ENCODE measurements at regions not wholly inside any gene's neighbourhood (a gene's known extent, or its start where the extent isn't known, plus 50 kb on each side); places are given as distances from the start of the nearest gene placed in this dataset.

DNA sequence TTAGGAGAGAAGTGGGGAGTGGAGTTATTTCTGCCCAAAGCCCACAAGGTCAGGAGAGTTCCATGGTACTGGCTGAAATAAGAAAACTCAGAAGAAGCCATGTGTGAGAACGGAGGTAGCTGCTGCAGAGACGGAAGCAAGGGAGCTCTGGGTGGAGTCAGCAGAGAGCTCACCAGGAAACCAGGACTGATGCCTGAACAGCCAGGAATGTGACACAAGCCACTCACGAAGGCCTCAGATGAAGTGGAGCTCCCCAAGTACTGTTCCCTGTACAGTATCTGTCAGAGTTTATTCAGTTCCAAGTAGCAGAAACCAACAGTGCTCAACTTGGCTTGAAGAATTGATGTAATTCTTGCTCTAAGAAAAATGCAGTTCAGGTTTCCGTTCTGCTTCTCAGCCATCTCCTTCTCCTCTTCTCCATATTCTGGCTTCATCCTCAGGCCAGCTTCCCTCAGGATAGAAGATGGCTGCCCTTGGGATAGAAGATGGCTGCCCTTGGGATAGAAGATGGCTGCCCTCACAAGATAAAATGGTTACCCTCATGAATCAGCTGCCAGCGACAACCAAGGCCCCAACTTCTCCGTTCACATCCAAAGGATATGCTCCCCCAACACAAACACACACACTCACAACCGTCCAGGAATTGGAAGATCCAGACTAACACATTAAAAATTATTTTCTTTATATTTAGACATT is 117.4 kb upstream of the SH3BP4 start:
- no peak for DNase-seq

DNA sequence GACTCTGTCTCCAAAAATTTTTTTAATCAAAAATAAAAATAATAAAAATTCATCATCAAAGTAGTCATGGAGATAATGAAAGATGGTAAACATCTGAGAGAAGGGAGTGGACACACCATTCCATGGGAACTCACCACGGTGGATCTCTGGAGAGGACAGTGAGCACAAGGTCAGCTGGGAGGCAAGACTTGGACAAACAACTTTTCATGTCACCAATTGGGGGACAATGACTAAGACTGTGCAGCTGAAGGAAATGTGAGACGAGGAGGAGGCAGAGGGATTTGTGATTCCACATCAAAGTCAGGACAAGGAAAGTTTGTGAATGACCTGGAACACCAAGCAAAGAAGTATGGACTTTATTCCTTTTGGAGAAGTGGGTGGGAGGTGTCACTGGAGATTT is 121.0 kb upstream of the SH3BP4 start:
- no peak for DNase-seq

DNA sequence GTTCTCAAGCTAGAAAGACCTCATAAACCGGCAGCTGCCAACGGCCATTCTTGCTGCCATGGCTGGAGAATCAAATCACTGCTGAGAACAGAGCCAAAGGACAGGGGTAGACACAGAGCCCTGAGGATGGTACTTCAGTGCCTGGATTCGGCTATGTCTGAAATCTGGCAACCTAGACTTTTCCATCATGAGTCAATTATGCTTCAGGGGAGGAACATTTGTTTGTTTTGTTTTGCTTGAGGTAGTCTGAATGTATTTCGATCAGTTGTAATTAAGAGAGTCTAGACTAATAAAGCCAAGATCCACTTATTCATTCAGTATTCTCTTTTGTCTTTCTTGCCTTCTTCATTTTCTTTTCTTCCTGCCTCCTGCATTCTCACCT is 122.8 kb upstream of the SH3BP4 start:
- DNase-seq, result no peak

DNA sequence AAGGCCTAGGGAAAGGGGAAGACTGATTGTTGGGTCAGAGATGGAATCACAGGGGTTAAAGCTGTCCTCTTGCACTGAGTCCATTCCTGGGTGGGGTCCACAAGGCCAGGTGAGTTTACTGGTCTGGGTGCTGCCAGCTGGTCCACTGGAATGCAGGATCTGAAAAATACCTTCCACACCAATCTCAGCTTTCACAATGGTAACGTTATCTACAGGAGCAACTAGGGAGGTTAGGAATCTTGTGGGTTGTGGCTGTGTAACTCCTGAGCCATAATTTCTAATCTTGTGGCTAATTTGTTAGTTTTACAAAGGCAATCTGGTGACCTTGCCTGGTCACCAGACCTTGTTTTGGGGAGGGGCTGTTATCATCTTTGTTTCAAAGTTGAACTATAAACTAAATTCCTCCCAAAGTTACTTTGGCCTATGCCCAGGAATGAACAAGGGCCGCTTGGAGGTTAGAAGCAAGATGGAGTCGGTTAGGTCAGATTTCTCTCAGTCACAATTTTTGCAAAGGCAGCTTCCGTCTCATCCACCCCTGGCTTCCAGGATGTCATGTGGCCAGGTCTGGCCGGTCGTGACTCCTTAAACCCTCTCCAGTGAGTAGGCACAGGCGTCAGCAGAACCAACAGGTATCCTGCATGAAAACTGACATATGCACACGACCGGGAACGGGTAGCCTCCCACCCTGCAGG is 123.3 kb upstream of the SH3BP4 start:
- no peak for DNase-seq

- no peak for DNase-seq
These were observed 124.5 kb upstream of the SH3BP4 start for GRCh38 chr2:234827096-234827860.

DNA sequence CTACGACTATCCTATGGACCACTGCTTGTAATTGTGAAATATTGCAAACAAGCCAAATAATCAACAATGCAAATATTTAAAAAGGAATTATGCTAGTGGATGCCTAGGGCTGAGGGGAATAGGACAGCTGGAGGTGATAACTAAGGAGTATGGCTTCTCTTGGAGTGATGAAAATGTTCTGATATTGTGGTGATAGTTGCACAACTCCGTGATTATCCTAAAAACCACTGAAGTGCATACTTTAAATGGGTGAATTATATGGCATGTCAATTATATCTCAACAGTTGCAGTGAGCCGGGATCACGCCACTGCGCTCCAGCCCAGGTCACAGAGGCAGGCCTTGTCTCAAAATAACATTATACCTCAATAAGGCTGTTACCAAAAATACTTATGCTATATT is 125.1 kb upstream of the SH3BP4 start:
- no peak for DNase-seq

GRCh38 chr2:234825616-234826015 is 126.2 kb upstream of the SH3BP4 start:
- DNase-seq, result no peak

- no peak for DNase-seq
These were observed 127.9 kb upstream of the SH3BP4 start for GRCh38 chr2:234823877-234824376.

- no peak for DNase-seq
These were observed 128.5 kb upstream of the SH3BP4 start for GRCh38 chr2:234823196-234823876.

- no peak for DNase-seq
These were observed 129.8 kb upstream of the SH3BP4 start for GRCh38 chr2:234821946-234822475.

DNA sequence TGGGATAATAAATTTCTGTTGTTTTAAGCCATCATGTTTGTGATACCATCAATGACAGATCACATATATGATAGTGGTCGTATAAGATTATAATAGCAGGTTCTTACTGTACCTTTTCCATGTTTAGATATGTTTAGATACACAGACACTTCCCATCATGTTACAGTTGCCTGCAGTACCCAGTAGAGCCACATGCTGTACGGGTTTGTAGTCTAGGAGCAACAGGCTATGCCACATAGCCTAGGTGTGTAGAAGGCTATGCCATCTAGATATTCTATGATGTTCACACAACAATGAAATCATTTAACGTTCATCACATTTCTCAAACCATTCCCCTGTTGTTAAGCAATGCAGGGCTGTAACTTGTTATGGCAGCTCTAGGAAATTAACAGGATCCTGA is 132.9 kb upstream of the SH3BP4 start:
- DNase-seq, result no peak

- no peak for DNase-seq
These were observed 135.3 kb upstream of the SH3BP4 start for GRCh38 chr2:234816491-234816890.

DNA sequence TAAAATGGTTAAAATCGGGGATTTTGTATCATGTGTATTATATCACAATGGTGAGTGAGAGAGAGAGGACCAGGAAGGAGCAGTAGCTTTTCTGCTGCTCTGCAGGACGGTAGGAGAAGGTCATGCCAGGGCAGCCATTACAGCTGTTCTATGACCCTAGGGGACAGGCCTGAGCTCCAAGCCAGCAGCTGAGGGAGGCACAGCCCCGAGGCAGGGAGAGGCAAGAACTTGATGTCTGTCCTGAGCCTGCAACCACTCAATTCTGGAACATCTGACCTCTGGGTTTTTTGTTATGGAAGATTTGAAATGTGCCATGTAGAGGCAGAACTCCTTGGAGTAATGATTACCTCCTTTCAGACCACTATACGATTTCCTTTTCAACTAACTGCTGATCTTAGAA is 135.8 kb upstream of the SH3BP4 start:
- no peak for DNase-seq

DNA sequence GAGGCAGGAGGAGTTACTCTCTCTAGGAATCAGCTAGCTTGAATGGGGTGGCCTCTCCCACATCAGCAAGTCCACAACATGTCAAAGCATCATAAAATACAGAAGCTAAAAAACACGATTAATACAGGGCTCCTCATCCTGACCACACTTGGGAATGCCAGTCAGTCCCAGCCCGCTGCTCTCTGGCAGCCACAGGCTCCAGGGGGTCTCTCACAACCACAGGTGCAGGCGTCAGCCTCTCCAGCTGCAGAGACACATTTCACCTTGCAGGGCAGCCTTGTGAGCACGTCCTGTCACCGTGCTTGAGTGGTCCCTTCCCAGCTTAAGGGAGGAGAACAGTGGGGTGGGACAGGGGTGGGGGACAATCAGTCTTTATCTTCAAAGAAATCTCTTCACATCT is 137.4 kb upstream of the SH3BP4 start:
- DNase-seq, result no peak

- no peak for DNase-seq
These were observed 139.0 kb upstream of the SH3BP4 start for GRCh38 chr2:234812851-234813250.

DNA sequence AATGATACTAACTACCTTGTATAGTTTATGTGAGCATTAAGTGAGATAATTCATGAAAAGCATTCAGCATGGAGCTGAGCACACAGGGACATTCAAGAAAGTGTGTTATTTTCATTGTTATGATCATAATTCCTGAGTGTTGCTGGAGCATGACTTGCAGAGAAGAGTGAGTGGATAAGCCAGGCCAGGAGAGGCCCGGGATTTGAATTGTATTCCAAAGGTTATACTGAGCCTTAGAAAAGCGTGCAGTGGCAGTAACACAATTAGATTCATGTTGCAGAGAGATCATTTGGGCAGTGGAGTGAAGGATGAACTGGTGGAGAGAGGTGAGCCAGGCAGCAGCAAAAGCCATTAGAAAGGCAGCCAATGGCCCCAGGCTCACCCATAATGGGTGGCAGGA is 142.9 kb upstream of the SH3BP4 start:
- DNase-seq, result no peak

DNA sequence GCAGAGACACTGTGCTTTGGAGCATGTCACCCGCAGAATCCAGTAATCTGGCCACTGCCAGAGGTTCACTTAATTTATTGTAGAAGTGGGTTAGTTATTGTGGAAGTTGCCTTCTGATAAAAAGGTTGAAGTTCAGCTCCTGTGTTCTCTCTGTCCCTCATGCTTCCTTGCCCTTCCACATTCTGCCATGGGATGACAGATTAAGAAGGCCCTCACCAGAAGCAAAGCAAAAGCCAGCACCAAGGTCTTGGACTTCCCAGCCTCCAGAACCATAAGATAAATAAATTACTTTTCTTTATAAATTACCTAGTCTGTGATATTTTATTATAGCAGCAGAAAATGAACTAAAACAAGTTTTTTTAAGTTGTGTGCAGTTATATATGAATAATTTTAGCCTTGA is 145.0 kb upstream of the SH3BP4 start:
- no peak for DNase-seq

GRCh38 chr2:234805836-234806235 is 146.0 kb upstream of the SH3BP4 start:
- DNase-seq, result no peak

DNA sequence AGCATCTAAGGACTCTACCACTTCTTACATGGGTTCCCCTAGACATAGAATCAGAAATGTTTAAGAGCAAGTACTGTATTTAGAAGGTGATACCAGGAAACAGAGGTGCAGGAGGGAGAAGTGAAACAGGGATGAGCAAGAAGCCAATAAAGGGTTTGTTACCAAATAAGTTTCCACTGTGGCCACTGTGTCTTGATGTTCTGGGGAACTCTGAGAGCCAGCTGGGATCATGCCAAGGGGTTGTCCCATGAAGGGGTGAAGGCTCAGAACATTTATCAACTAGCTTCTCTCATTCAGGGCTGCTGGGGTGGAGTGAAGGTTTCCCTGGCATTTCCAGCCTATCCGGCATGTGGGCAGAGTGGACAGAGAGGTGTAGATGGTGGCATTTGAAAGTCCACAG is 147.1 kb upstream of the SH3BP4 start:
- DNase-seq, result no peak

DNA sequence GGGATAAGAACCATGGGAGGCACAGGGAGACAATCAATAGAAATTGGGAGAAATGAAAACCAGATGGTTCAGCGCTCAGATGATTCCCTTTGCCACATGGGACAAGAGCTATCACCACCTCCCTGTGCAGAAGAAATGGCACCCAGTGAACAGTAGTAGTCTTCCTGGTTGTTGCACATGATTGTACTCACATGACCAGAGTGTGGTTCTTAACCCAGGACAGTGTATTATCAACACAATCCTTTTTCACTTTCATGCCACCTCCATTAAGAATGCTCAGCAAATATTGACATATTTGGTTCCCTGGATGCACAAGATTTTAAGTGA is 149.0 kb upstream of the SH3BP4 start:
- no peak for DNase-seq

- no peak for DNase-seq
These were observed 149.6 kb upstream of the SH3BP4 start for GRCh38 chr2:234802071-234802844.

DNA sequence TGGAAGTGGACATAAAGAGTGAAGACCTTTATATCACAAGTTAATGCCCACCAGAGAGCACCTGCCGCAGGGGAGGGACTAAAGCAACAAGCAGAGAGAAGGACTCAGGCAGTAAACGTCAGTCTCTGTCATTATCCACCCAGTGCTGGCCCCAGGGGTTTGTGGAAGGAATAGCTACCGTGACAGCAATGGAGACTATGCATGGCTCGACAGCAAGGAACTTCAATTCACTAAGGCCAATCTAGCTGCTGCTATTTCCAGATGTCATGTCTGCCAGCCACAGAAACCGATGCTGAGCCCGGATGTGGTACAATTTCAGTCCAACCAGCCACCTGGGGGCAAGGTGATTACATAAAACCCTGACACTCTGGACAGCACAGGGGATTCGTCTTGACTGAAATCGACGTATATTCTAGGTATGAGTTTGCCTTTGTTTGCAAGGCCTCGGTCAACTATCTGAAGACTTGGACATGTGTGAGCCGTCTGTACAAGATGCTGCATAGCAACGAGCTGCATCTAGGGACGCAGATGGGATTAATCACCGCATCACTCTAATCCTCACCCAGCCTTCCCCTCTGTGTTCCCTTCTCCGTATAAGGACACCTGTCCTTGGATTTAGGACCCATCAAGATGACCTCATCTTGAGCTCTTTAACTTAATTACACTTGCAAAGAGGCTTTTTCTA is 154.1 kb upstream of the SH3BP4 start:
- no peak for DNase-seq
